Germinal center (tissue), 1 donor: ENCODE measurements at regions not wholly inside any gene's neighbourhood (a gene's known extent, or its start where the extent isn't known, plus 50 kb on each side); places are given as distances from the start of the nearest gene placed in this dataset.
"Not testable (repeated sequence)": the region's sequence is repeated elsewhere in the genome, so short reads cannot be mapped to it uniquely, and the experiment has no call there.

Experiments
- DNase-seq: peaks from one replicate; pipeline ENCODE4 v3.0.0; 2012; ENCODE audit warnings: mixed read lengths, low spot score

DNA sequence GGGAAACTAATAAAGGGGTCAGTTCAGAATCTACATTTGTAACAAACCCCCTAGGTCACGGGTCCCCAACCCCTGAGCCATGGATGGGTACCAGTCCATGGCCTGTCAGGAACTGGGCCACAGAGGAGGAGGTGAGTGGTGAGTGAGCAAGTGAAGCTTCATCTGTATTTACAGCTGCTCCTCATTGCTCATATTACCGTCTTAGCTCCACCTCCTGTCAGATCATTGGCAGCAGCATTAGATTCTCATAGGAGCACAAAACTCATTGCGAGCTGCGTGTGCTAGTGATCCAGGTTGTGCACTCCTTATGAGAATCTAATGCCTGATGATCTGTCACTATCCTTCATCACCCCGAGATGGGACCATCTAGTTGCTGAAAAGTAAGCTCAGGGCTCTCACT is 88.4 kb upstream of the MPP7 start:
- DNase-seq: no peak

DNA sequence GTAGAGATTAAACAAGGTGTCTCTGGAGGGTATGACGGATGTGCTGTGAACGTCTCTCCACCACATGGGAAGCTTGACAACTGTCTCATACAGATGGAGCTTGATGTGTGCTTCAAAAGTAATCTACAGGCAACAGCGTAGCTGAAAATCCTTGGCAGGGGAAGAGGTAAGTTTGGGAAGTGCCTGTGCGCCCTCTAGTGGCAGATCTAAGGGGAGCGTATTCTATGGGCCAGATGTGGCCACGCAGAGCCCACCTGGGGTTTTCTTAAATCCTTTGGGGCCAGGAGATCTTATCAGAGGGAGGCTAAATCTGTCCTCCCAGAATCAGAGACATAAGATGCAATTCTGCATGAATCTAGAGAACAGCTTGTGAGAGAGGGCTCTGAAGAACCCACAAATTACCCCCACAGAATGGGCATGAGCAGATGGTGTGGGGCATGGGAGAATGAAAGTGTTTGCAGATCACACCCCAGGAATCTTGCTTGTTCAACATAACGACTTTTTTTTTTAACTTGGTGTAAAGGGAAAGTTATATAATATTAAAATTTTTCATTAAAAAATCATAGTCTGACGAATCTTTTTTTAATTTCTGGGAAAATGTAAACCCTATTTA is 91.2 kb upstream of the MPP7 start:
- peak; percentile 33 for DNase-seq

DNA sequence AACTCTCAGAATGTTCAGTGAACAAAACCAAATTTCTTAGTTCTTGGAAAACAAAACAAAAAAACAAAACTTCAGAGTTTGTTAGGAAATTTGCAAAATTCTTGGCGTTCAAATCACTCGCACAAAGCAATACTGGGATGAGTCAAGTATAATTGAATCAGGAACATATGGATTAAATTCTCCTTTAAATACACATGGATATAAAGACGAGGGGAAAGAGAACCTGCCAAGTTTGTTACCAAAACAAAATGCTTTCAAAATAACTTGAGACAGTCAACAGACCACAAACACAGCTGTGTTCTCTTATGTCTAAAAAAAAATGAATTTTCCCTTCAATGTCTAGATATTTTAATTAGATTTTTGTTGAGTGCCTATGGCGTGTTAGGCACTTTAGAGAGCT is 93.5 kb upstream of the MPP7 start:
- no peak for DNase-seq

DNA sequence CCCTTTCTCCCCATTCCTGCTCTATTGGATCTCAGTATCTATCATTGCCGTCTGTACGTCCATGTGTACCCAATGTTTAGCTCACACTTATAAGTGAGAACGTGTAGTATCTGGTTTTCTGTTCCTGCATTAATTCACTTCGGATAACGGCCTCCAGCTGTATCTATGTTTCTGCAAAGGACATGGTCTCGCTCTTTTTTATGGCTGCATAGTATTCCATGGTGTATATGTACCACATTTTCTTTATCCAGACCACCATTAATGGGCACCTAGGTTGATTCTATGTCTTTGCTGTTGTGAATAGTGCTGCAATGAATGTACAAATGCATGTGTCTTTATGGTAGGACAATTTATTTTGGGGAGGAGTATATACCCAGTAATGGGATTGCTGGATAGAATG is 94.4 kb upstream of the MPP7 start:
- no peak for DNase-seq

DNA sequence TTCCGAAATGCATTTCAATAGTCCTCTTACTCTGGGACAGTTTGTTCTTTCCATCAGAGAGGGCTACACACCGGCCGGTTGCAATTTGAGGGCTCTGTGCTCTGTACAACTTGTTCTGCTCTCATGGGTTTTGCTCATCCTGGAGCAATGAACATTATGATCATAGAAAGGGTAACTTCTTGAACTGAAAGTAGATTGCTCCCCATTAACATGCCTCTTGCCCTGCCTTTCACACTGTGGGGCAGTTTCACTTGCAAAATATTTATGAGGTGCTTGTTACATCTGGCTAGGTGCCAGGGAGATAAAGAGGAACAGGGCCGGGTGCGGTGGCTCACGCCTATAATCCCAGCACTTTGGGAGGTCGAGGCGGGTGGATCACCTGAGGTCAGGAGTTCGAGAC is 97.3 kb upstream of the MPP7 start:
- no peak for DNase-seq

DNA sequence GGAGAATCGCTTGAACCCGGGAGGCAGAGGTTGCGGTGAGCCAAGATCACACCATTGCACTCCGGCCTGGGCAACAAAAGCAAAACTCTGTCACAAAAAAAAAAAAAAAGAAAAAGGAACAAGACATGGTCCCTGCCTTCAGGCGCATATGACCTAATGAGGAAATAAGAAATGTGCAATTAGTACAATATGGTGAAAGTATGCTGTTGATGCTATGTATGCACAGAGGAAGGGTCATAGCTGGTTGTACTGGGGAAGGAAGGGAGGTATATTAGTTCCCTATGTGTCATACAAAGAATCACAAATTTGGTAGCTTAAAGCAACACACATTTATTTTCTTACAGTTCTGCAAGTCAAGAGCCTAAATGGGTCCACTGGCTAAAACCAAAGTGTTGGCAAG is 97.8 kb upstream of the MPP7 start:
- DNase-seq: no peak

DNA sequence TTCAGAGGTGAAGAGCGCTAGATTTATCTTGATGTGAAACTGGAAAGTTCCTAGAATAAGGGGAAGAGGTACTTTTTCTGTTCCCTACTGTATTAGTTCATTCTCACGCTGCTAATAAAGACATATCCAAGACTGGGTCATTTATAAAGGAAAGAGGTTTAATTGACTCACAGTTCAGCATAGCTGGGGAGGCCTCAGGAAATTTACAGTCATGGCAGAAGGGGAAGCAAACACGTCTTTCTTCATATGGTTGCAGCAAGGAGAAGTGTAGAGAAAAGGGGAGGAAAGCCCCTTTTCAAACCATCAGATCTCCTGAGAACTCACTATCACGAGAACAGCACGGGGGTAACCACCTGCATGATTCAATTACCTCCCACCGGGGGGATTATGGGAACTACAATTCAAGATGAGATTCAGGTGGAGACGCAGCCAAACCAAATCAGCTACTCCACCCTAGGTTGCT is 99.8 kb upstream of the MPP7 start:
- not testable (repeated sequence) for DNase-seq

DNA sequence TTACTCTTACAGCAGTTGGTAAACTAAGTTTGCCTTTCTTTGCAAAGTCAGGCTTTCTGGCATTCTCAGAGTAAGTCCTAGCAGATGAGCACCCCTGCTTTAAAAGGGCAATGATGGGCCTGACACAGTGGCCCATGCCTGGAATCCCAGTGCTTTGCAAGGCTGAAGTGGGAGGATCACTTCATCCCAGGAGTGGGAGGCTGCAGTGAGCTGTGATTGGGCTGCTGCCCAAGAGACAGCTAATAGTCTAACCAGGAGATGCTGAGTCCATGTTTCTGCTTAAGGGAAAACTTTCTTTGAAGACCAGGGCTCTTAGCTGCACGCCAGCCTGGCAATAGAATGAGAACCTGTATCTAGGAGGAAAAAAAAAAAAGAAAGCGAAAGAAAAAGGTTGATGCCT is 100.2 kb upstream of the MPP7 start:
- DNase-seq: no peak

DNA sequence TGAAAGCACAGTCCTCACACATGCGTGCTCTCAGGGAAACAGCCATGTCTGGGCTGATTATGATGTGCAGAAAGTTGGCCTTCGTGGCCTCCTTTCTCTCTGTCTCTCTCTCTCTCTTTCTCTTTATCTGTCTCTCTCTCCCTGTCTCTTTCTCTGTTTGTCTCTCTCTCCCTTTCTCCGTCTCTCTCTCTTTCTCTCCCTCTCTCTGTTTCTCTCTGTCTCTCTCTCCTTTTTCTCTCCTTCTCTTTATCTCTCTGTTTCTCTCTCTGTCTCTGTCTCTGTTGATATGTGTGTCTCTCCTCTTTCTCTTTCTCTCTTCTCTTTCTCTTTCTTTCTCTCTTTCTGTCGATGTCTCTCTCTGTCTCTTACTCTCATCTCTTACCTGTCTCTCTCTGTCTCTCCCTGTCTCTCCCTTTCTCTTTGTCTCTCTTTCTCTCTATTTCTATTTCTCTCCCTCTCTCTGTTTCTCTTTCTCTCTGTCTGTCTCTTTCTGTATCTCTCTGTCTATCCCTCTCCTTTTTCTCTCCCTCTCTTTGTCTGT is 105.4 kb upstream of the MPP7 start:
- no peak for DNase-seq

DNA sequence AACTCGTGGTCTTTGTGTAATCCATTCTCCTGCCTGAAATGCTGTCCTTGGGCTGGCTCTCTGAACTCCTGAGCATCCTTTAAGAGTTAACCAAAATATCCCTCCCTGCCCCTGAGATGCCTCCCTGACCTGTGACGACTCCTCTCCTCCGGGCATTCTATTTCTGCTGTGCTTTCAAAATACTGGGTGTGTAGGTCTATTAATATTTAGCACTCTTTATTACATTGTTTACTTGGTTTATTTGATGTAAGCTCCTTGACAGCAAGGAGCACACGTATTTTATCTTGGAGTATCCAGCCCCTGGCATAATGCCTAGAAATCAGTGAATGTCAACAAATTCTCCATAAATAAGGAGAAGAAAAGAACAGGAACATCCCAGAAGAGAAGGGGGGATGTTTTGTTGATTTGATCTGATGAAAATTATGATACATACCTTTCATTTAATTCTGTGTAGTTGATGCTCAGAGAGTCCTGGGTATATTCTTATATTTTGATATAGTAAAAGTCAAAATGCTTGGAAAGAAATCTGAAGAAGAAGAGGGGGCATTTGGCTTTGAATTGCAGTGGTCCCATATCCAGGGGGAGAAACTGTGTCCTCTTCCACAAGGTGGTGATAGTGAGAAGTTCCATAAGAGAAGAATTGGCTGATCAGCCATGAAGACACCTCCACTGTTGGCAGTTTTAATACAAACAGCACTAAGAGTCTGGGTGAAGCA is 107.7 kb upstream of the MPP7 start:
- DNase-seq: no peak

DNA sequence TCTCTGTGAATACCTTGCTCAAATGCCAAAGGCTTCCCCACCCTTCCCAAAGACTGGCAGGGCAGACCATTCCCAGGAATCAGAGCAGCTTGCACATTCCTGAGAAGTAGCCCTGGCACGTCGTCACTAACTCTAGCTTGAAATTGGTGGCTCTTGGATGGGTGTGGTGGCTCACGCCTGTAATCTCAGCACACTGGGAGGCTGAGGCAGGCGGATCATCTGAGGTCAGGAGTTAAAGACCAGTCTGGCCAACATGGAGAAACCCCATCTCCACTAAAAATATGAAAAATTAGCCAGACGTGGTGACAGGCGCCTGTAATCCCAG is 108.2 kb upstream of the MPP7 start:
- DNase-seq: no peak

DNA sequence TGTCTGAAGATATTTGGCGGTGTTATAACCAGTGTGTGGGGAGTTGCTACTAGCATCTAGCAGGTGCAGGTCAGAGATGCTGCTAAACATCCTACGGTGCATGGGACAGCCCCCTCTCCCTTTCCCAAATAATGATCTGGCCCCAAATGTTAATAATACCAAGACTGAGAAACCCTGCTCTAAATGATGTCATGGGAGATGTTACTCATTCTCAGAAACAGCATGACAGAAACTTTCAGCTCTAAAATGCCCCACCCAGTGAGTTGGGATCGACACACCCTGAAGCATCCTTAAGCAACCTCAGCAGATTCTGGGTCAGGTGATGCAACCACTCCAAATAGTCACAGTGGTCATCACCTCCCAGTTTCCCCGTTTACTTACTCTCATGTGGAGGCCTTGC is 108.8 kb upstream of the MPP7 start:
- no peak for DNase-seq

DNA sequence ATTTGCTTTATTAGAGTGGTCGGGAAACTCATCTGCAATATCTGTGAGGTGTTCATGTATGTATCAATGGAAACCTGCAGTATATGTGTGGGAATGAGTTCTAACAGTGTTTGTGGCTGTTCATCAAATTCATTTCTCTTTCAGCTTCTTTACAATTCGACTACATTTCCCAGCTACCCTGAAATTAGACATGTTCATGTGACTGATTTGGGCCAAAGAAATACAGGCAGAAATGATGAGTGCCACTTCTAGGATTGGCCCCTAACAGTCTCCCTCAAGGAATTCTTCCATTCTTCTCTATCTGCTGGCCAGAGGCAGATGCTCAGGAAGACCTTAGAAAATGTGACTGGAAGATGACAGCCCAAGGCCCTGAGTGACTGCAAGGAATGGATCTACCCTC is 114.8 kb upstream of the WAC start:
- DNase-seq: no peak

DNA sequence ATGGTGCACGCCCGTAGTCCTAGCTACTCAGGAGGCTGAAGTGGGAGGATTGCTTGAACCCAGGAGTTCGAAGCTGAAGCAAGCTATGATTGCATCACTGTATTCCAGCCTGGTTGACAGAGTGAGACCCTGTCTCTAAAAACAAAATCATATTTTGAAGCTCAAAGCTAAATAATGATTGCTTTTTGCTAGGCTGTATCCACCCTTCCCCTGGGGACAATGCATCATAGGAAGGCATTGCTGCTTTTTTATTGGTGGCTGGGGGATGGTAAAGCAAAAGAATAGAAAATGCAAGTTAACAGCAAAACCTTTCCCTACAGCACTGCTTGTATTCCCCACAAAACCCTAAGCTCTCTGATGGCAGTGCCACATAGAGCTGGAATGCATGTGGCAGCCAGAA is 107.5 kb upstream of the WAC start:
- no peak for DNase-seq

DNA sequence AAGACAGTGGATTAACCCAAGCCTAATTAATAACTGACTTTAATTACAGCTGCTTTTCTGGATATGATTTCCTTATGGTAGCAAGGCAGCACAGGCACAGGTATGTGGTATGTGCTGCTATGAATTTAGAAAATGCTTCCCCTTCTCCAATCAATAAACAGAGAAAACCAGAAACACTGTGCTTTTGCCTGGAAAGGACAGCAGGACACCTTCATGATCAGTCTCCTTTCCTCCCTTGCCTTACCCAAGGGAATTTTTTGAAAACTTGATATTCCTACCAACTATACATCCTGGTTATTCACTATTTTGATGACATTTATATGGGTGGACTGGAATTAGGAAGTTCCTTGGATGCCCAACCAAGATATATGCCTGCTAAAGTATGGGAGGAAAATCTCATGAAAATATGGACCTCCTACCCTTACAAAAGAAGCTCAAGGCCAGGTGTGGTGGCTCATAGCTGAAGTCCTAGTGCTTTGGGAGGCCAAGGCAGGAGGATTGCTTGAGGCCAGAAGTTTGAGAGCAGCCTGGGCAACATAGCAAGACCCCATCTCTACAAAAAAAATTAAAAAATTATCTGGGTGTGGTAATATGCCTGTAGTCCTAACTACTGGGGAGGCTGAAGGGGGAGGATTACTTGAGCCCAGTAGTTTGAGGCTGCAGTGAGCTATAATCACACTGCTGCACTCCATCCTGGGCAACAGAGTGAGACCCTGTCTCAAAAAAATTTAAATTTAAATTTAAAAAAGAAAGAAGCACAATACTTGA is 106.3 kb upstream of the WAC start:
- DNase-seq: no peak

DNA sequence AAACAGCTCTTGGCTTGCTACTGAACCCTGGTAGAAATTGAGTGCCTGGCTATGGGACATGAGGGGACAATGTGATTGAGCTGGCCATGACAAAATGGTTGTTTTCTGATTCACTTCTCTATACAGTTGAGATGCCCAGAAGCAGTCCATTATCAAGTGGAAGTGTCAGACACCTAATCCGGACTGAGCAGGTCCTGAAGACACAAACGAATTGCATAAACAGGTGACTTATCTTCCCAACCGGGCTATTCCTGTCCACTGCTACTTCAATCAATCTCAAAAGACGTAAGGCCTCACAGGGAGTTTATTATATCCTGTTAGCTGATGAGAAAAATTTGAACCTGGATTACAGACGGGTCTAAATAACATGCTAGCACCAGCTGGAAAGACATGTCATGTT is 105.5 kb upstream of the WAC start:
- no peak for DNase-seq

DNA sequence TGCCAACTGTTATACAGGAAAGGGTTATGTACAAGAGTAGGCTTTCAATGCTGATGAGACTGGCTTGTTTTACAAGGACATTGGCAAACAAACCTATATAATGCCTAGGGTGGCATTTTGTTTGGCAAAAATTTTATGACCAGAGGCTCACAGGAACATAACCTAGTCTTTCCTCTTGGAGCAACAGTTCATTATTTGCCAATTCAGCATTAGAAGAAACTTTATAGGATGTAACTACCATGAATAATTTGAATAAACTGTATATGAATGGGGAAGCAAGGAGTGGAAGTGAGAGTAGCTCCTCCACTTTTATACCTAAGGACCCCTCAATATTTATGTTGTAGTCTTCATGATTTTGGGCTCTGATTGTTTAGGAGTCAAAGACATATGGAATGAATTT is 103.9 kb upstream of the WAC start:
- no peak for DNase-seq

DNA sequence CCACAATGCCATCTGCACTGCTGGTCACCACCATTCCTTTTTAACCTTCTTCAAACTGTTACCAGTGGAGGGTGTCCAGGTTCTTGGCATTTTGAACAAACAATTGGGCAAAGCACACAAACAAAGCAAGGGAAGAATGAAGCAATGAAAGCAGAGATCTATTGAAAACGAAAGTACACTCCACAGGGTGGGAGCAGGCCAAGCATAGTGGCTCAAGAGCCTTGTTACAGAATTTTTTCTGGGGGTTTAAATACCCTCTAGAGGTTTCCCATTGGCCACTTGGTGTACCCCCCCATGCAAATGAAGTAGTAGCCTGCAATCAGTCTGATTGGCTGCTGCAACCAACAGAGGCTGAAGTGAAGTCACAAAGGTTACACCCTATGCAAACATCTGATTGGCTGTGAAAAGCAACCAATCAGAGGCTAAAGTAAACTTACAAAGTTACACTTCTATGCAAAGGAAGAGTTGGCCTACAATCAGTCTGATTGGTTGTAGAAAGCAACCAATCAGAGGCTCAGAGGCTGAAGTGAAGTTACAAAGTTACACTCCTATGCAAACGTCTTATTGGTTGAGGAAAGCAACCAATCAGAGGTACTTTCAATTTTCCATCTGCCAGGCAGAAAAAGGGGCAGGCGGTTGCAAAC is 103.2 kb upstream of the WAC start:
- no peak for DNase-seq

DNA sequence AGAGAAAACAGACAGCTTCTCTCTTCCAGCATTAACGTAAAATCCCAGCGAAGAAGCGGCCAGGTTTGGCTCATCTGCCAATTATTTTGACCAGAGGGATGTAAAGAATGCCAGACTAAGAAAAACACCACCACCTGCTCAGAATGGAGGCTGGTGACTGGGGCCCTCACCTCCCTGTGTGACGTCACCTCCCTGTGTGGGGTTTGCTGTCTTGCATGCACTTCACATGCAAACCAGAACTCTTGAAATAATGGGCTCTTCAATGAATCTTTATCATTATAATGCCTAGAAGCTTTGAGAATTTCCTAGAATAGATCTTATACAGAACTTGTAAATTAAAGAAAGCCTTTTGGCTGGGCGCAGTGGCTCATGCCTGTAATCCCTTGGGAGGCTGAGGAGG is 101.8 kb upstream of the WAC start:
- DNase-seq: no peak

DNA sequence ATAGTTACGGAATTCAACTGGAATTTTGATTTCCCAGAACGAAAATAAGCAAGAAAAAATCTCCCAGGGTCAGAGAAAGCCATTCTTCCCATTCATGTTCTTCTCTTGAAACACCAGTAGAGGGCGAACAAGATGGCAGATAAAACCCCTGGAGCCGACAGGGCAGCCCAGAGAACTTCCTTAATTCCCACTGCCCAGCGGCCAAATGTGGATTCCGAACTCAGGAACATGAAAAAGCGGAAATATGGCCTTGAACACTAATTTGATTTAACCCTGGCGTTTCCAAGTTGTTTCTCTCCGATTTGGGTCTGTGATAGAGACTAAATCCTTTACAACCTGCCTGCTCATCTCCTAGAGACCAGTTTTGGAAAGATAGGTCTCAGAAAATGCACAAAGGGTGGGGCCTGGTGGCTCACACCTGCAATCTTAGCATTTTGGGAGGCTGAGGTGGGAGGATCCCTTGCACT is 100.7 kb upstream of the WAC start:
- peak; percentile 59 for DNase-seq

DNA sequence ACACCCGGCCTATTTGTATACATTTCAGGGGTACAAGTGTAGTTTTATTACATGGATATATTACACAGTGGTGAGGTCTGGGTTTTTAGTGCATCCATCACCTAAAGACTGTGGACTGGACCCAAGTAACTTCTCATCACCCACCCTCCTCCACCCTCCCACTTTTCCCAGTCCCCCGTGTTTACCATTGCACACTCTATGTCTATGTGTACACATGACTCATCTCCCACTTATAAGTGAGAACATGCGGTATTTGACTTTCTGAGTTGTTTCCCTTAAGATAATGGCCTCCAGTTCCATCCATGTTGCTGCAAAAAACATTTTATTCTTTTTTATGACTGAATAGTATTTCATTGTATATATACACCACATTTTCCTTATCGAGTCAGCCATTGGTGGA is 98.9 kb upstream of the WAC start:
- DNase-seq: no peak

DNA sequence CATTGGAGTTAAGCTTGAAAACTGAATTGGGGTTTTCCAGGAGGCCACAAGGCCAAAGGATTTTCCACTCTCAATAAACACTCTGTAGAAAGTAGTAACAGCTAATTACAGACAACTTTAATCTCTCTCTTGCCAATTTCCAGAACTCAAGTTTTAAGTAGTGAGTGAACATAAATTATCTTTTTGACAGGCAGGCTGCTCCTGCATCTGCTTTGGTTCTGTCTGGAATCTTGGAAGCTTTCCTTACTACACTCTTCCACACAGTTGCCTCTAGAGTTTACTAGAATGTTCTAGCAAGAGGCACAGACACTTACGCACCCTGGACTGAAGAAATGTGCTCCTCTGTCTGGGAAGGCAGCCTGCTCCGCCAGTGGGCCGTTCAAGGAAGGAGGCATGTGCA is 90.5 kb upstream of the WAC start:
- DNase-seq: no peak

DNA sequence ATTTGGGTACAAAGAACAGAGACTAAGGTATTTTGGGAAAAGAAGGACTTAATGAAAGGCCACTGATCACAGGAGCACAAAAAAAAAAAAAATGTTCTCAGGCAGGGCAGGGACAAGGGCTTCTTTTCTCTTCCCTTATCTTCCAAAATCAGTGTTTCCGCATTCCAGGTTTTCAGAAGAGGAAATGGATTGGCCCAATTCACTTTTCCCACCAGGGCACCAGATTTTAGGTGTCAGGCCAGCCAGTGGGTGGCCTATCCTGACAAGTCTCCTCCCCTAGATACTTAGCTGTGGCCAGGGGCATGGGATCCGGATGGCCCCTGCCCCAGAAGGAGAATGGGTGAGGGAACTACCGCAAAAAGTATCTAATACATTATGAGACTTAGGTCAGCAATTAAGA is 88.9 kb upstream of the WAC start:
- DNase-seq: no peak
